IMR-90 (cell line): ENCODE measurements at regions not wholly inside any gene's neighbourhood (a gene's known extent, or its start where the extent isn't known, plus 50 kb on each side); places are given as distances from the start of the nearest gene placed in this dataset.

Experiments
- ATAC-seq: fragments of 200-7000 bp; cut with Tn5 transposase; 2 replicates; pipeline ENCODE4 v1.9.1; 2020; ENCODE audit warnings: low read depth, mild to moderate bottlenecking, moderate library complexity
- BruUV-seq: library from RNA; stranded (reverse); fragments of 400-500 nt; replicated peaks from 2 replicates; lab custom pipeline; 2021; lab: Mats Ljungman, UMichigan
- CTCF ChIA-PET: fragments of 300-600 bp; formaldehyde crosslinking; extraction: SDS; loops from one replicate; lab custom pipeline; 2021; ENCODE audit warnings: antibody characterized with exemption; lab: Yijun Ruan, JAX
- POLR2A ChIA-PET: fragments of 300-600 bp; sonication (Branson Sonifier 250); formaldehyde crosslinking; loops from one replicate; lab custom pipeline; 2022; ENCODE audit warnings: antibody characterized with exemption; ENCODE audit not compliant: unreplicated experiment; lab: Charles Lee
- DNase-seq: peaks from one replicate; pipeline ENCODE4 v3.0.0; 2013
- H2AFZ ChIP-seq: replicated peaks from 2 replicates; pipeline ENCODE3; 2013; ENCODE audit warnings: low read length, mild to moderate bottlenecking; ENCODE audit not compliant: poor library complexity
- H2AK5ac ChIP-seq: 2 replicates; pipeline ENCODE4 v1.6.1; 2013; ENCODE audit warnings: low read depth, low read length, inconsistent platforms
- H2AK9ac ChIP-seq: replicated peaks from 2 replicates; pipeline ENCODE3; 2013; ENCODE audit warnings: mild to moderate bottlenecking, low read depth, low read length, moderate library complexity; ENCODE audit not compliant: poor library complexity
- H2BK120ac ChIP-seq: 2 replicates; pipeline ENCODE4 v1.6.1; 2013; ENCODE audit warnings: low read depth, low read length, inconsistent platforms
- H2BK15ac ChIP-seq: 3 replicates; pipeline ENCODE4 v1.6.1; 2013; ENCODE audit warnings: low read depth, low read length, inconsistent platforms
- H2BK20ac ChIP-seq: 2 replicates; pipeline ENCODE4 v1.6.1; 2013; ENCODE audit warnings: low read depth, mild to moderate bottlenecking, inconsistent platforms, low read length, moderate library complexity
- H2BK5ac ChIP-seq: 2 replicates; pipeline ENCODE4 v1.6.1; 2013; ENCODE audit warnings: mild to moderate bottlenecking, low read depth, low read length, inconsistent platforms; ENCODE audit not compliant: poor library complexity, severe bottlenecking
- H3K14ac ChIP-seq: replicated peaks from 2 replicates; pipeline ENCODE4 v1.6.1; 2013; ENCODE audit warnings: low read depth, low read length, inconsistent platforms
- H3K18ac ChIP-seq: 2 replicates; pipeline ENCODE4 v1.6.1; 2013; ENCODE audit warnings: low read depth, low read length, control low read depth
- H3K23ac ChIP-seq: 2 replicates; pipeline ENCODE4 v1.6.1; 2013; ENCODE audit warnings: low read depth, low read length, inconsistent platforms
- H3K27ac ChIP-seq: 2 replicates; pipeline ENCODE4 v1.5.1; 2013; ENCODE audit warnings: mild to moderate bottlenecking, control low read depth, low read length; ENCODE audit not compliant: insufficient read depth
- H3K27me3 ChIP-seq: 2 replicates; pipeline ENCODE4 v1.6.1; 2013; ENCODE audit warnings: low read length; ENCODE audit not compliant: control insufficient read depth, insufficient read depth
- H3K36me3 ChIP-seq: 2 replicates; pipeline ENCODE4 v1.6.1; 2013; ENCODE audit warnings: low read length, mixed read lengths; ENCODE audit not compliant: control insufficient read depth, insufficient read depth
- H3K4ac ChIP-seq: 2 replicates; pipeline ENCODE4 v1.6.1; 2013; ENCODE audit warnings: low read depth, low read length, inconsistent platforms
- H3K4me1 ChIP-seq: 2 replicates; pipeline ENCODE4 v1.6.1; 2013; ENCODE audit warnings: low read length, mixed read lengths; ENCODE audit not compliant: control insufficient read depth, insufficient read depth
- H3K4me2 ChIP-seq: 2 replicates; pipeline ENCODE4 v1.6.1; 2013; ENCODE audit warnings: low read depth, mild to moderate bottlenecking, control low read depth, low read length, moderate library complexity
- H3K4me3 ChIP-seq: 2 replicates; pipeline ENCODE4 v1.5.1; 2013; ENCODE audit warnings: low read depth, mild to moderate bottlenecking, control low read depth, low read length, moderate library complexity; ENCODE audit not compliant: insufficient read depth
- H3K56ac ChIP-seq: 2 replicates; pipeline ENCODE4 v1.6.1; 2013; ENCODE audit warnings: low read length, inconsistent platforms; ENCODE audit not compliant: insufficient read depth; ENCODE audit errors: extremely low read depth
- H3K79me1 ChIP-seq, 2 experiments: 2 replicates each; pipeline ENCODE4 v1.6.1; 2013; ENCODE audit warnings: low read length in 2 of 2, inconsistent platforms in 1 of 2, low read depth in 1 of 2
- H3K9ac ChIP-seq: 2 replicates; pipeline ENCODE4 v1.6.1; 2013; ENCODE audit warnings: low read depth, low read length, control low read depth
- H3K9me1 ChIP-seq: 2 replicates; pipeline ENCODE4 v1.6.1; 2013; ENCODE audit warnings: low read length, inconsistent platforms; ENCODE audit not compliant: insufficient read depth
- H3K9me3 ChIP-seq: 2 replicates; pipeline ENCODE4 v1.6.1; 2013; ENCODE audit warnings: low read length; ENCODE audit not compliant: control insufficient read depth, insufficient read depth
- H4K20me1 ChIP-seq: 2 replicates; pipeline ENCODE4 v1.6.1; 2013; ENCODE audit warnings: low read length, inconsistent platforms; ENCODE audit not compliant: insufficient read depth
- H4K5ac ChIP-seq: 2 replicates; pipeline ENCODE4 v1.6.1; 2013; ENCODE audit warnings: mild to moderate bottlenecking, low read depth, low read length, control low read depth
- H4K8ac ChIP-seq, 2 experiments: 2 replicates each; pipeline ENCODE4 v1.6.1; 2013; ENCODE audit warnings: low read depth in 2 of 2, low read length in 2 of 2, control low read depth in 1 of 2, inconsistent platforms in 1 of 2
- H4K91ac ChIP-seq: 2 replicates; pipeline ENCODE4 v1.6.1; 2013; ENCODE audit warnings: low read depth, low read length, inconsistent platforms; ENCODE audit not compliant: insufficient read depth
- CEBPB ChIP-seq: IDR thresholded peaks from 2 replicates; pipeline ENCODE4 v1.6.1; 2012; ENCODE audit warnings: low read depth, low read length, improper control_type of control experiment
- MAFK ChIP-seq: IDR thresholded peaks from 2 replicates; pipeline ENCODE4 v1.6.1; 2012; ENCODE audit warnings: low read depth, low read length, improper control_type of control experiment
- NFE2L2 ChIP-seq: fragments of 150-350 bp; IDR thresholded peaks from 2 replicates; pipeline ENCODE4 v1.6.1; 2016; ENCODE audit warnings: low read depth, mild to moderate bottlenecking, low read length
- USF2 ChIP-seq: fragments of 150-350 bp; IDR thresholded peaks from 2 replicates; pipeline ENCODE4 v1.6.1; 2017; ENCODE audit warnings: mild to moderate bottlenecking, antibody characterized with exemption, low read length, low read depth
- WGBS, 2 experiments: methylation state at CpG; one replicate each; pipeline versions ENCODE4 v1.1.5 to v1.1.7; 2013; ENCODE audit warnings: missing lambda C conversion rate in 2 of 2; ENCODE audit not compliant: insufficient read length in 1 of 2; ENCODE audit errors: extremely low coverage in 2 of 2; 5-methylcytosine and 5-hydroxymethylcytosine counted together
- dilution Hi-C: fragments of 300-500 bp; cut with HindIII; formaldehyde crosslinking; loops from one replicate; pipeline ENCODE4 v1.14.3; 2018; ENCODE audit warnings: low sequenced_read_pairs; ENCODE audit not compliant: unreplicated experiment
- in situ Hi-C: fragments of 300-500 bp; cut with MboI; formaldehyde crosslinking; loops from 3 replicates; pipeline ENCODE4 v1.14.3; 2019; ENCODE audit warnings: low sequenced_read_pairs, inconsistent platforms, mixed read lengths
- intact Hi-C: fragments of 100-400 bp; cut with micrococcal nuclease; formaldehyde crosslinking; loops from 2 replicates; pipeline ENCODE4 v1.10.0; 2022

- Histone ChIP-seq H3K27me3 (peaks cover 2% of the 10 kb centered on the region; the same call in 1 of the 2 replicates), H3K4ac (peak overlapping the region; percentile 46; the same call in 1 of the 2 replicates), H3K9me1 (peaks cover 3% of the 10 kb centered on the region; the same call in 1 of the 2 replicates), H3K9ac (no peak overlapping the region), H3K4me2 (peak overlapping the region; percentile 89), H2BK5ac (no peak overlapping the region), H3K18ac (peak overlapping the region; percentile 73; the same call in 1 of the 2 replicates), H2BK15ac (peak overlapping the region; percentile 29; the same call in 1 of the 3 replicates), H3K4me1 (peaks cover 8% of the 10 kb centered on the region), H3K79me1 (no peaks in the 10 kb centered on the region), H3K36me3 (no peaks in the 10 kb centered on the region), H4K91ac (peak overlapping the region; percentile 76; the same call in 1 of the 2 replicates), H3K23ac (peak overlapping the region; percentile 29; the same call in 1 of the 2 replicates), H2AK9ac (no peak overlapping the region), H3K27ac (peak overlapping the region; percentile 17; the same call in 1 of the 2 replicates), H4K5ac (peak overlapping the region; percentile 89), H2BK120ac (peak overlapping the region; percentile 42; the same call in 1 of the 2 replicates), H2AFZ (peak overlapping the region; percentile 80), H3K56ac (no peak overlapping the region), H4K20me1 (no peaks in the 10 kb centered on the region), H4K8ac (peak overlapping the region in 1 of 2 experiments; percentile 46; a peak in 1 of 4 replicates), H2AK5ac (peak overlapping the region; percentile 10; the same call in 1 of the 2 replicates), H3K9me3 (no peaks in the 10 kb centered on the region; the same call in 1 of the 2 replicates), H3K14ac (peak overlapping the region; percentile 17), H3K4me3 (no peak overlapping the region), H2BK20ac (peak overlapping the region; percentile 72)
- TF ChIP-seq USF2 = no peak
- TF ChIP-seq NFE2L2 = peak; percentile 26; the same call in 1 of the 2 replicates
- TF ChIP-seq MAFK = peak; percentile 78
- TF ChIP-seq CEBPB = peak; percentile 45; the same call in 1 of the 2 replicates
- WGBS, 2 experiments = 83% methylated on average over 1 of the region's 2 CpGs; no CpG with 5 or more reads in 1 of the 2 experiments
- ATAC-seq = peak; percentile 71
- in situ Hi-C loops (no loop called here), intact Hi-C loops (loop anchor here (2.0 kb wide), 1 partner anchor 89 kb away; no protein-coding TSS in a partner anchor), dilution Hi-C loops (no loop called here)
- ChIA-PET CTCF (no interaction called here), POLR2A (no interaction called here)
- BruUV-seq = no TSS peak
- peak; percentile 46 for DNase-seq
Observed at GRCh38 chr6:87789198-87789899, 87.3 kb upstream of the AKIRIN2 start.
